ENCODE measurements at regions not wholly inside any gene's neighbourhood (a gene's known extent, or its start where the extent isn't known, plus 50 kb on each side); places are given as distances from the start of the nearest gene placed in this dataset.

- no peak for DNase-seq
Measured at GRCh38 chr6:170176898-170177771, 113.7 kb downstream of the DLL1 start.

- peak; percentile 66 for DNase-seq
Measured at GRCh38 chr6:170176136-170176897, 114.6 kb downstream of the DLL1 start.

- DNase-seq: no peak
Measured at GRCh38 chr6:170175644-170176135, 115.2 kb downstream of the DLL1 start.

GRCh38 chr6:170174771-170175643, 115.9 kb downstream of the DLL1 start:
- DNase-seq: no peak

GRCh38 chr6:170174124-170174770, 116.6 kb downstream of the DLL1 start:
- DNase-seq: no peak

GRCh38 chr6:170173335-170173881, 117.5 kb downstream of the DLL1 start:
- no peak for DNase-seq

- DNase-seq: no peak
Measured at GRCh38 chr6:170172825-170173256, 118.0 kb downstream of the DLL1 start.

- DNase-seq: no peak
Measured at GRCh38 chr6:170172392-170172791, 118.5 kb downstream of the DLL1 start.

GRCh38 chr6:170167657-170168159, 123.2 kb downstream of the DLL1 start:
- no peak for DNase-seq

- DNase-seq: no peak
Measured at GRCh38 chr6:170166511-170167122, 124.3 kb downstream of the DLL1 start.

GRCh38 chr6:170165471-170166117, 125.3 kb downstream of the DLL1 start:
- DNase-seq: no peak

GRCh38 chr6:170165085-170165470, 125.8 kb downstream of the DLL1 start:
- DNase-seq: no peak

GRCh38 chr6:170164271-170164900, 126.5 kb downstream of the DLL1 start:
- DNase-seq: no peak

- no peak for DNase-seq
Measured at GRCh38 chr6:170163405-170164170, 127.3 kb downstream of the DLL1 start.

- DNase-seq: no peak
Measured at GRCh38 chr6:170162775-170163404, 128.0 kb downstream of the DLL1 start.

GRCh38 chr6:170162011-170162774, 128.7 kb downstream of the DLL1 start:
- DNase-seq: no peak

- DNase-seq: no peak
Measured at GRCh38 chr6:170160628-170161611, 130.0 kb downstream of the DLL1 start.
